NCI-H1417 treated with DMSO at 0.1 percent for 48 hours (cell line): ENCODE measurements at regions not wholly inside any gene's neighbourhood (a gene's known extent, or its start where the extent isn't known, plus 50 kb on each side); places are given as distances from the start of the nearest gene placed in this dataset.

Source experiments
- DNase-seq: peaks from one replicate; lab custom pipeline; 2025; lab: John Stamatoyannopoulos, UW

DNA sequence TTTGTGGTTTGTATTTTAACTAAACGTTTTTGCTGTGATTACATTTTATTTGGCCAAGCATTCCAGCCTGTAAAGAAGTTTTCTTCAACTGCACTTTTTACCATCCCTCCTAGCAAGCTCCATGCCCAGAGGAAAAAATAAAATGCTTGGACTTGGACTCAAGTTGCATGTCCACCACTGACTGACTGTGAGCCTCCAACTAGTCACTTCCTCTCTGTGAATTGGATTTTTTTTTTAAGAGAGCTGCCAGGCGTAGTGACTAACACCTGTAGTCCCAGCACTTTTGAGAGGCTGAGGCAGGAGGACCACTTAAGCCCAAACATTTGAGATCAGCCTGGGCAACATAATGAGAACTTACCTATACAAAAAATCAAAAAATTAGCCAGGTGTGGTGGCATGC lies 1185.2 kb upstream of the PIK3C3 start:
- no peak for DNase-seq

DNA sequence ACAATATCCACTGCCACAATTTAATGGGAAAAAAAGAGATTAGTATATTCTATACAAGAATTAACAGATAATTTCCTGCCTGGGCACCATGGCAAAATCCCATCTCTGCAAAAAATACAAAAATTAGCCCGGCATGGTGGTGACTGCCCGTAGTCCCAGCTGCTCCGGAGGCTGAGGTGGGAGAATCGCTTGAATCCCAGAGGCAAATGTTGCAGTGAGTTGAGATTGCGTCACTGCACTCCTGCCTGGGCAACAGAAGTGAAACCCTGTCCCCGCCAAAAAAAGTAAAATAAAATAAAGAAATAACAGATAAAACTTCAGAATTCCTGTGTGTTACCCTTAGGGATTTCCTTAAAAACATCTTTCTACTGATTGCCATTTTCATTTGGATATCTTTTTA lies 1194.8 kb upstream of the PIK3C3 start:
- no peak for DNase-seq

DNA sequence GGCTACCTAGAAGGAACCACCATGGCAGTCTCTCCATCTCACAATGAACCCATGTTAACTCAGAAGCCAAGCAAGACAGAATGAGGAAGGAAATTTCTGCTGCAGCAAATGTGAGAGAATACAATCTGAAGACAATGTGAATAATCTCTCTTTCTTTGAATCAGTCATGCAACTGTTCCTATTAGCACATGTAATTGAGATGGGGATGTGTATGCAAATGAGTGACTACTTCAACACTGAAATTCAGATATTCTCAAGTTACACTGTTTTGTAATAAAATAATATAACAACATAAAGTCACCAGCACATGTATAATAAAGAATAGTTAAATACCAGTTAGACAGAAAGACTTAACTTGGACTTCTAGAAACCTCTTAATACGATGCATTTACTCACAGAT lies 1200.6 kb upstream of the PIK3C3 start:
- no peak for DNase-seq

DNA sequence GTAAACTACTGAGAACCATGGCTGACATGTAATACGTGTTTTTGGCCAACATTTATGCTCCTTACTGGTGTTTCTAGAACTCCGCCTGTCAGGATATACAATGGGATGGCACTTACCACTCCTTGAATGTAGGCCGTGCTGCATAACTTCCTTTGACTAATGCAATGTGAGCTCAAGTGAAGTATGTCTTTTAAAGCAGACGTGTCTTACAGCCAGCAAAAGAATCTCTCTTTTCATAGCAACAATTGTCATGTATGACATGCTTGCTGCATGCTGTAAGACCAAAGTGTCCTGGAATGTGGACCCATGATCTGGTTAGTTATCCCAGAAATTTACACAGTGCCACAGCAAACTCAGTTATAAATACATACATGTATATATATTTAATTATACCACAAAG lies 1202.7 kb upstream of the PIK3C3 start:
- DNase-seq = no peak

DNA sequence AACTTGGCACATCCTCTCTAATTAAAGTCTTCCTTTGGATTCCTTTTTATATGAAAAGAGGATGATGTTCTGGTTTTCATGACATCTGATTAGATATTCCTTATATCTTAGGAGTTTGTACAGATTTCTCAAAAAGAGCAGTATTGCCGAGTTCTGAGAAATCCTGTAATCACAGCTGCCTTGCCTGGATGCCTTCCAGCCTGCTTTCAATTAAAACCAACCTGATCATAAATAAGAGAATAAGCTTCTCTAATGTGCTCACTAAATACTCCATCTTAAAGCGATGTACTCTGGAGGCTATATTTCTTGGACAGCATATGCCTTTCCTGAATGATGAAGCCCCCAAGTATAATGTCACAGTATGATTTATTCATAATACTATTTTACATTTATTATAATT lies 1203.8 kb upstream of the PIK3C3 start:
- DNase-seq = no peak

DNA sequence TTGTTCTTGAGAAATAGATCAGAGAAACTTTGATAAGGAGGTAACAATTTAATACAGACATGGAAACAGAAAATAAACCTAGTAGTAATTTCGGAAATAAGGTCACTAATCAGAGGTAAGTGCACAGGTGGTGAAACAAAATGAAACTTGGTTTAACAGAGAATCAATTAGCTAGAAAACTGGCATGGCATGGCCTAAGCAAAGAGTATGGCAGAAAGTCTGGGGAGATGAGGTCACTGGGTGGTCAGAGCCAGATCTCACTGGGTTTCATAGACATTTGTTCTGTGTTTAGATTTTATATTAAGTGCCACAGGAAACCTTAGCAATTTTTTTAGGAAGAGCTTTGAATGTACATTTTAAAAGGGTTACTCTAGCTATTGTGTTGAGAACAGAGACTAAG lies 1216.0 kb upstream of the PIK3C3 start:
- no peak for DNase-seq

DNA sequence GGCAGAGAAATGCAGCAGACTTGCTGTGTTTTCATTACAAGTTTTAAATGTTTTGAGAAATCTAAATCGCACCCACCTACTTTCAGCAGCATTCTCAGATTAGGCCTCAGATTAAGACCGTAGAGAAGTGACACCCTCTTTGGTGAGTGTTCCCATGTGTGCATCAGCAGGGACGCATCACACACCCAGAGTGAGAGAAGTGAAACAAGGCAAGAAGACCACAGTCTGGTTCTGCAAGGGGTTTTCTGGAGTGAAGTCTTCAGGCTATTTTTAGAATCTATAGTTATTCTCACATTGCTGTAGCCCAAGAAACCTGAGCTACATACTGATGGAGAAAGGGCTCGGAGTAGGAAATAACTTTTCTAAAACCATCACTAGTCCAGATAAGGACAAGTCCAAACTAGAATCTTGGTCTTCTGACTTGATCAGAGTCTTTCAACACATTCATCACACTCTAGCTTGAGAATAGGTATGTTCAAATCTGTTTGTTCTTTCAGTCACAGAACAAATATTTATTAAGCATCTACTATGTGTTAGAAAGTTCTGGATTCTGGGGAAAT lies 1216.6 kb upstream of the PIK3C3 start:
- DNase-seq = no peak

DNA sequence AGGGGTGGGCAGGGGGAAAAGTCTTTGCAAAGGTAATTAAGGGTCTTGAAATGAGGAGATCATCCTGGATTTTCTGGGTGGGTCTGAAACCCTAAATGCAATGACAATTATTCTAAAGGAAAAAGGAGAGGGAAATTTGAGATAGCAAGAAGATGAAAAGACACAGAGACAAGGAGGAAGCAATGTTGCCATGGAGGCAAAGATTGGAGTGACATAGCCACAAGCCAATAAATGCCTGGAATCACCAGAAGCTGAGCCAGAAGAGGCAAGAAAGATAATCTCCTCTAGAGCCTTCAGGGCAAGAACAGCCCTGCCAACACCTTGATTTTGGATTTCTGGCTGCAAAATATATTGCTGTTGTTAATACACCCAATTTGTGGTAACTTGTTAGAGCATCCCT lies 1246.3 kb upstream of the PIK3C3 start:
- no peak for DNase-seq

DNA sequence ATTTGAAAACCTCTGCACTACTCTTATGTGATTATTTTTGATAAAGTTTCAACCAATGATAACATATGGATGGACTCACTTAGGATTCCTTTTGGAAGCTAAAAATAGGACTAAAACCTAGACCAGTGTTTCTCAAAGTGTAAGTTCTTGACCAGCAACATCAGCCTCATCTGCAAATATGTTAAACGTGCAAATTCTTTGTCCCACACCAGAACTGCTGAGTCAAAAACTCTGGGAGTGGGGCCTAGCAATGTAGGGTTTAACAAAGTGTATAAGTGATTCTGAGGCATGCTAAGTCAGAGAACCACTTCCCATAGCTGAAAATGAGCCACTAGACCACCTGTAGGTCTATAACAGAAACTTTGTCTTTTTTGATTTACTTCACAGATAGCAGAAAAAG lies 1247.2 kb upstream of the PIK3C3 start:
- DNase-seq = no peak

DNA sequence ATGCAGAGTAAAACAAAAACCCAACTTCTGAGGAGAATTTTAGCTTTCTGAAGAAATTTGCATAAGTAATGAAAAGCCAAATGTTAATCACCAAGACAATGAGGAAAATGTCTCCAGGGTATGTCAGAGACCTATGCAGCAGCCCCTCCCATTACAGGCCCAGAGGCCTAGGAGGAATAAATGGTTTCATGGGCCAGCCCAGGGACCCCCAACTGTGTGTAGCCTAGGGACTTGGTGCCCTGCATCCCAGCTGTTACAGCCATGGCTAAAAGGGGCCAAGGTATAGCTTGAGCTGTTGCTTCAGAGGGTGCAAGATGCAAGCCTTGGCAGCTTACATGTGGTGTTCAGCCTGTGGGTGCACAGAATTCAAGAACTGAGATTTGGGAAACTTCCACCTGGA lies 1256.9 kb upstream of the PIK3C3 start:
- no peak for DNase-seq

DNA sequence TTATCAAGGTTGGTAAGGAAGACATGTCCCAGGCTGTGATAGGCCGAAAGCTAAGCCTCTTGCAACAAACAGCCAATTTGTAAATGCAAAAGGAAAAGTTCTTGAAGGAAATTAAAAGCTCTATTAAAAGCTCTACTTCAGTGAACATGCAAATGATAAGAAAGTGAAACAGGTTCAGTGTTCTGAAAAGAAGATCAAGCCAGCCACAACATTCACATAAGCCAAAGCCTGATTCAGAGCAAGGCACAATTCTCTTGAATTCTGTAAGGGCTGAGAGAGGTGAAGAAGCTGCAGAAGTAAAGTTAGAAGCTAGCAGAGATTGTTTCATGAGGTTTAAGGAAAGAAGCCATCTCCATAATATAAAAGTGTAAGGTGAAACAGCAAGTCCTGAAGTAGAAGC lies 1259.5 kb upstream of the PIK3C3 start:
- no peak for DNase-seq

DNA sequence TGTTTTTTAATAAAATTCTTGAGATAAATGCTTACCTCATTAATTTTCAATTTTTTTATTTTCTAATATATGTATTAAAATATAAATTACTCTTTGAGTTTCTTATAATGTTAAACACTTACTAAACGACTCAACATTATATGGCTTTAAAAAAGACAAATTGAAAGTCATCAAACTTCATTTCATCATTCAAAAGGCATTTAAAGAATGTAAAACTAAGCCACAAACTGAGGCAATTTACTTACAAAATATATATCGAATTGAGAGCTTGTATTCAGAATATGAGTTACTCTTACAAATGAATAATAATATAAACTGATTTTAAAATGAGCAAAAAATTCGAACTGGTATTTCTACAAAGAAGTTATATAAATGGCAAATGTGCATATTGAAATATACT lies 1262.2 kb upstream of the PIK3C3 start:
- DNase-seq = no peak

DNA sequence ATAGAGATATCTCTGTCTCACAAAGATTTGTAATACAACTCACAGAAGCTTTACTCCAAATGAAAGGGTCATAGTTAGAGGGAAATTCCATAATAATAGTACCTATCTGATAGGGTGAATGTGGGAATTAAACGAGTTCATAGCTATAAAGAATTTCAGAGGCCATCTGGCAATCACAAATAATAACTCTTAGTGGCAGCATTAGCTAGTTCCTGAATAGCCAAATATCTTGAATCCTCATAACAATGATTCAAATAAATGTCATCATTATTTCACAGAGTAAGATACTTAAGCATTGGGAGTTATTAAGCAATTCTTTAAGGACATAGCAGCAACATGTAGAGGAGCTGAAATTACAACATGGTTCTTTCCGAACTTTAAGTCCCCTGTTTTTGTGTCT lies 1265.0 kb upstream of the PIK3C3 start:
- no peak for DNase-seq

DNA sequence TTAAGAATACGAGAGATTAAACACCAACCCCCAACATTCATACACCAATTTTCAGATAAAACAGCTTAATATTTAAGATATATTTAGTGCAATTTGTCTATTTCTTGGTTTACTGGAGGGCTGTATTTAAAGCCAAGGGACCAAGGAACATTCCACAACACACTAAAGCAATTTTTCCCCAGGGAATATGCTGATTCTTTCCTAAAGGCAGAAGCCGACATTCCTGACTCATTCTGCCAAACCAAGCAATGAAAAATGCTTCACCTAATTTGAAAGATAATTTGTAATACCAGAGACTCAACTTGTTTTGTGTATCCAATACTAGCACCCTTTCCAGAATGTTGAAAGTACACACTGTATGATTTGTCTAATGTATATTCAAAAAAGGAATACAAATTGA lies 1267.6 kb upstream of the PIK3C3 start:
- DNase-seq = no peak

DNA sequence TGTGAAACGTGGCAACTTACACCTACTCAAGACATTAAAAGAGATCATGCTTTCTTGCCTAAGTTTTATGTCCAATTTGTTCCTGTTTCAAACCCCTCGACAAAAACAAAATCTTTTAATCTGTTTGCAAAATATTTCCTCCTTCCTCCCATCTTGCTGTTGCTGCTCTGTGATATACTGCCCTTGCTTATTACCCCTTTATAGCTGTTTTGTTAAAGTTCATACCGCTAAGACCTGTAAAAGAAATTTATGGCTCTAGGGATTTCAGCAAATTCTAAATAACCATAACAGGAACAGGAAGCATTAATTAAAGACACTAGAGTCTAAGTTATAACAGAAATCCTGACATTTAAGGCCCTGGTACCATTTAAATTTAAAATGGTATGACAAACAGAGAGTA lies 1268.2 kb upstream of the PIK3C3 start:
- no peak for DNase-seq

DNA sequence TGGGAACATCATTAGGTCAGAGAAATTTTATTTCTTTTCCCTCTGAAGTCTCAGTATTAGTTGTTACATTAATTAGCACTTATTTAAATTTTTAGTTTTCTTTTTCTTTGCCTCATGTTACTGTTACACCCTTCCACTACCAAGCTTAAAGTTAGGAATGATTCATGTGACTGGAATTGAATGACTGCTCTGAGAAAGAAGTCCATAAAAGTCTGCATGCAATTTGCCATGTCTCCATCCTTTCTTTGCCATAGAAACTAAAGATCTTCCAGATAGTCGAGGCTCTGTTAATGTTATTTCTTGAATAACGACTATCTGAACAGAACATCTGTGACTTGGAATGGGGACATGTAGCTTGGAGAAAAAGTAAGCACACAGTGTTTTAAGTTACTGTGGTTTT lies 1269.8 kb upstream of the PIK3C3 start:
- DNase-seq = no peak

DNA sequence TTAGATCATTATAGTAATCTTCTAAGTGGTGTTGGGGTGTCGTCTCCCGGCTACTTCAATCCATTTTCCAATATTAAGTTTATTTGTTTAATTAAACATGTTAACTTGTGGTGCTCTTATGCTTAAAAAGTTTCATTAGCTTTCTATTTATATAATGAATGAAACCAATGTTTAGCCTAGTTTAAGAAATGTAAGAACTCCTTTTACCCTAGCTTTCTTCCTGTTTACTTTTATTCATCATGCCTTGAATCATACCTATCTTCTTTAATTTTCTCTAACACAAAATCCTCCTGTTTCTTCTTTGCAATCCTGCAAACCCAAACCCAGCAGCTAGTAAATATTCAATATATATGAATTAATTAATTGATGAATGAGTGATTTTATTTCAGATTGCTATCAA lies 1276.7 kb upstream of the PIK3C3 start:
- no peak for DNase-seq

DNA sequence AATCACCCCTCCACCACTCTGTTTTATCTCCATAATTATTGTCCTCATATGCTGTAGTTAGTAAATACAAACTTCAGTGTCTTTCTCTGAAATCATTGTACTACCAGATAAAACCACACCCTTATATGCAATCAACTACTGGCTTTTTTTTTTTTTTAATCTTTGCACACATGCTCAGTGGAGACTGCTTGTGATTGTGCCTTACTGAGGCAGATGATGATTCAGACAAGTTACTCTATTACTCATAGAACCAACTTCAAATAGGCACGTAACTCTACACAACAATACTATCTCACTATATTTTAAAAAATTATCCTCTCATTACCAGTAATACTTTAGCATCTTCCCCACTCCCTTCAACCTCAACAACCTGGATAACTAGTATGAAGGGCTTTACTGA lies 1278.4 kb upstream of the PIK3C3 start:
- DNase-seq = no peak

DNA sequence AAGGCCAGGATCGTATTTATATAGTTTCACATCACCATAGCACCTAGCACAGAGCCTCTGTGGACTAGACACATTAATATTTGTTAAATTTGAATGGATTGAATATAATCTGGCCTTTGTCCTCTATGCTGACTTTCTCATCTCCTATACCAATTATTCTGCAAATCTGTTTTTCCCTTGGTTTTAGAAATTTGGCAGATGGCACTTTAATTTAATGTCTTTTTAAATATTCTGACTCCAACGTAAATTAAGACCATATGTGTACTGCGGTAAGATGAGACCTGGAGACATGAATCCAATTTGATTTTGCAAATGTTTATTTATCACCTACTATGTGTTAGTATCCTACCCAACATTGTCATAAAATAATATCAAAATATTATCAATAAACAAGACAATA lies 1281.9 kb upstream of the PIK3C3 start:
- DNase-seq = no peak

DNA sequence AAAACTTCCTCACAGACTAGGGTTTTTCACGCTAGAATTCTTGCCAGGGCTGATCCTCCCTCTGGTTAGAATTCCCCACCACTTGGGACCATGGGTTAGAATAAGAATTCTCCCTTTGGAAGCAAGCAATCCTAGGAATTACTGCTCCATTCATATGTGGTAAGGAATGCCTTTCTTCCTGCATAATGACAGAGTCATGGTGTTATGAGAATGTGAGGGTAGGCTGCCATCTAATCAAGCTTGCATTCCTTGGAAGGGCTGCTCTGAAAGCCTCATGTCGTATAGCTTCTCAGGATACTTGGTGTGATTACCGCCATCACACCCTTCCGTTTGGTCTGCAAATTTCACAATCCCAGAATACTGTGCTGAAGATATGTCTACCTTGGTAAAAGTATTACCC lies 1282.4 kb upstream of the PIK3C3 start:
- DNase-seq = no peak

DNA sequence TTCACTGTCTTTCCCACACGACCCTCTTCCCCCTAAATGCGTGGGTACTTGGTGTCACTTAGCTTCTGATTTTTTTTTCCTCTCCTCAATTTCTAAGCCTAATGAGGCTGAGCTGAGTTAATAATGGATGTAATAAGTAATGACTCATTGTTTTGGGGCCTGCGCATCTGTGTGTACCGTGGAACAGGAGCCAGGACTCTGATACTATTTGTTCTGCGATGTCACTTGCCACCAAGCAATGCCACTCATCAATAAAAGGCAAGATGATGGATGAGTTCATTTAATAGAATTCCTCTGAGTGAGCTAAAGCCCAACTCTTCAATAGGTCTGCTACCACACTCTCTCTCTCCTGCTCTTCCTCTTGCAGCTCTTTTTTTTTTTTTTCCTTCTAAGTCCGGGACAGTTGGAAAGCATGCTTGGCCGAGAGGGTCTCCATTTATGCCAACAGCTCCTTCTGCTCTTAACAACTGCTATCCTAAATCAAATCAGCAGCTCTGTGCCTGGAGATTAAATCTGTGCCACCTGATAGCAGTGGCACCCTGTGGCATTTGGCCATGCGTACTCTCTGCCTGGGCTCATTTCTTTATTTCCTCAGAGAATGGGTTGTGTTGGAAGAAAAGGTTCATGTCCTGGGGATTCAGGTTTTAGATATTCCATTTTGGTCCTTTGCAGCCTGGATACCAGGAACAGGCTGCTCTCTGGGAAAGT lies 1284.2 kb upstream of the PIK3C3 start:
- DNase-seq = no peak

DNA sequence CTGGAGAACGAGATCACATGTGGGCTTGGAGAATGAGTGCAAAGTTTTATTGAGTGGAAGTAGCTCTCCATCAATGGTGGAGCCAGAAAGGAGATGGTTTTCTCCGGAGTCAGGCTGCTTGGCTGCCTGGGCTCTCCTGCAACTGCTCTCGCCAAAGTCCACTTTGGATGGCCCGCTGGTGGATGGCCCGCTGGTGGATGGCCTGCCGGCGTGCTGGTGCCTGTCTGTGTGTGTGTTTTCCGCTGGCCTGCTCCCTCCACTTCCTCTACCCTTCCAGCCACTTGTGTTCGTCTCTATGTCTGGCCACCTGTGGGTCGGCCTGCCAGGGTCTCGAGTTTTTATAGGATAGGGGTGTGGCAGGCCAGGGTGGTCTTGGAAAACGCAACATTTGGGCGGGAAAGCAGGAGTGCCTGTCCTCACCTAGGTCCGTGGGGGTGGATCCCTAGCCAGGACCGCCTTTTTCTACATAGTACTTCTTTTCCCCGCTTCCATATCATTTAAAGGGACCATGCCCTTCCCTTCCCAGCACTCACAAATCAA lies 1292.1 kb upstream of the PIK3C3 start:
- no peak for DNase-seq

DNA sequence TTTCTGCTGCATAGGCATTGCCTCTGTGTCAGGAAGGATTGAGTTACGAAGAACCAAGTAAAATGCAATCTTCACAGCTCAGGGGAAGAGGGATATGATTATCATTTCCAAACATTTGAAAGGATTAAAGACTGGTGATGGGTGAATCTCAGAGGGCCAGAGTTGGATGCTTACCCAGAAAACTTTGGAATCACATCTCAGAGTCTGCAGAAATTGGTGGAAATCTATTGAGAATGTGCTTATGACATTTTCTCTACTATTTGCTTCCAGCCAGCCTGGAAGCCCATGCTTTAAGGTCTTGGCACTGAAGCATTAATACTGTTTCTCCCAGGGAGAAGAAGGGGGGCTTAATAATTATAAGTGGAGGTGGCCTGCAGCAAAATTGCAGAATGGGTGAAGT lies 1301.4 kb upstream of the PIK3C3 start:
- DNase-seq = no peak

DNA sequence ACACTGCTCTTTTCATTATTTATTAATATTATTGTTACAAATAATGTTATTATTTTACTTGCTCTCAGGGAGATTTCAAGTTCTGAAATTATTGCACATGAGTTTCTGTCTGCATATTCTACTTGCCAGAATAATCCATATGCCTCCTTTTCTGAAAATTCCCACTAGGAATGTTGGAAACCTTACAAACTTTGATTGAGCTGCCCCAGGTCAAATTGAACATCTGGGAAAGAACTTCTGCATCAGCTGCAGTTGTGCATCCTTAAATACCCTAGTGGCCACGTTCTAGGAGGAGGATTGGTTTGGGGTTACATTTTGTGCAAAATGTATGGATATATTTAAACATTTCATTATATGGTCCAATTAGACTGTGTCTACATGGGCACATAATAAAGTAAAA lies 1302.7 kb upstream of the PIK3C3 start:
- DNase-seq = no peak
